IMR-90 (cell line): ENCODE measurements at regions not wholly inside any gene's neighbourhood (a gene's known extent, or its start where the extent isn't known, plus 50 kb on each side); places are given as distances from the start of the nearest gene placed in this dataset.

Experiments
- ATAC-seq: fragments of 200-7000 bp; cut with Tn5 transposase; 2 replicates; pipeline ENCODE4 v1.9.1; 2020; ENCODE audit warnings: low read depth, mild to moderate bottlenecking, moderate library complexity
- BruUV-seq: library from RNA; stranded (reverse); fragments of 400-500 nt; replicated peaks from 2 replicates; lab custom pipeline; 2021; lab: Mats Ljungman, UMichigan
- CTCF ChIA-PET: fragments of 300-600 bp; formaldehyde crosslinking; extraction: SDS; loops from one replicate; lab custom pipeline; 2021; ENCODE audit warnings: antibody characterized with exemption; lab: Yijun Ruan, JAX
- POLR2A ChIA-PET: fragments of 300-600 bp; sonication (Branson Sonifier 250); formaldehyde crosslinking; loops from one replicate; lab custom pipeline; 2022; ENCODE audit warnings: antibody characterized with exemption; ENCODE audit not compliant: unreplicated experiment; lab: Charles Lee
- DNase-seq: peaks from one replicate; pipeline ENCODE4 v3.0.0; 2013
- H2AFZ ChIP-seq: replicated peaks from 2 replicates; pipeline ENCODE3; 2013; ENCODE audit warnings: low read length, mild to moderate bottlenecking; ENCODE audit not compliant: poor library complexity
- H2AK5ac ChIP-seq: 2 replicates; pipeline ENCODE4 v1.6.1; 2013; ENCODE audit warnings: low read depth, low read length, inconsistent platforms
- H2AK9ac ChIP-seq: replicated peaks from 2 replicates; pipeline ENCODE3; 2013; ENCODE audit warnings: mild to moderate bottlenecking, low read depth, low read length, moderate library complexity; ENCODE audit not compliant: poor library complexity
- H2BK120ac ChIP-seq: 2 replicates; pipeline ENCODE4 v1.6.1; 2013; ENCODE audit warnings: low read depth, low read length, inconsistent platforms
- H2BK15ac ChIP-seq: 3 replicates; pipeline ENCODE4 v1.6.1; 2013; ENCODE audit warnings: low read depth, low read length, inconsistent platforms
- H2BK20ac ChIP-seq: 2 replicates; pipeline ENCODE4 v1.6.1; 2013; ENCODE audit warnings: low read depth, mild to moderate bottlenecking, inconsistent platforms, low read length, moderate library complexity
- H2BK5ac ChIP-seq: 2 replicates; pipeline ENCODE4 v1.6.1; 2013; ENCODE audit warnings: mild to moderate bottlenecking, low read depth, low read length, inconsistent platforms; ENCODE audit not compliant: poor library complexity, severe bottlenecking
- H3K14ac ChIP-seq: replicated peaks from 2 replicates; pipeline ENCODE4 v1.6.1; 2013; ENCODE audit warnings: low read depth, low read length, inconsistent platforms
- H3K18ac ChIP-seq: 2 replicates; pipeline ENCODE4 v1.6.1; 2013; ENCODE audit warnings: low read depth, low read length, control low read depth
- H3K23ac ChIP-seq: 2 replicates; pipeline ENCODE4 v1.6.1; 2013; ENCODE audit warnings: low read depth, low read length, inconsistent platforms
- H3K27ac ChIP-seq: 2 replicates; pipeline ENCODE4 v1.5.1; 2013; ENCODE audit warnings: mild to moderate bottlenecking, control low read depth, low read length; ENCODE audit not compliant: insufficient read depth
- H3K27me3 ChIP-seq: 2 replicates; pipeline ENCODE4 v1.6.1; 2013; ENCODE audit warnings: low read length; ENCODE audit not compliant: control insufficient read depth, insufficient read depth
- H3K36me3 ChIP-seq: 2 replicates; pipeline ENCODE4 v1.6.1; 2013; ENCODE audit warnings: low read length, mixed read lengths; ENCODE audit not compliant: control insufficient read depth, insufficient read depth
- H3K4ac ChIP-seq: 2 replicates; pipeline ENCODE4 v1.6.1; 2013; ENCODE audit warnings: low read depth, low read length, inconsistent platforms
- H3K4me1 ChIP-seq: 2 replicates; pipeline ENCODE4 v1.6.1; 2013; ENCODE audit warnings: low read length, mixed read lengths; ENCODE audit not compliant: control insufficient read depth, insufficient read depth
- H3K4me2 ChIP-seq: 2 replicates; pipeline ENCODE4 v1.6.1; 2013; ENCODE audit warnings: low read depth, mild to moderate bottlenecking, control low read depth, low read length, moderate library complexity
- H3K4me3 ChIP-seq: 2 replicates; pipeline ENCODE4 v1.5.1; 2013; ENCODE audit warnings: low read depth, mild to moderate bottlenecking, control low read depth, low read length, moderate library complexity; ENCODE audit not compliant: insufficient read depth
- H3K56ac ChIP-seq: 2 replicates; pipeline ENCODE4 v1.6.1; 2013; ENCODE audit warnings: low read length, inconsistent platforms; ENCODE audit not compliant: insufficient read depth; ENCODE audit errors: extremely low read depth
- H3K79me1 ChIP-seq, 2 experiments: 2 replicates each; pipeline ENCODE4 v1.6.1; 2013; ENCODE audit warnings: low read length in 2 of 2, inconsistent platforms in 1 of 2, low read depth in 1 of 2
- H3K9ac ChIP-seq: 2 replicates; pipeline ENCODE4 v1.6.1; 2013; ENCODE audit warnings: low read depth, low read length, control low read depth
- H3K9me1 ChIP-seq: 2 replicates; pipeline ENCODE4 v1.6.1; 2013; ENCODE audit warnings: low read length, inconsistent platforms; ENCODE audit not compliant: insufficient read depth
- H3K9me3 ChIP-seq: 2 replicates; pipeline ENCODE4 v1.6.1; 2013; ENCODE audit warnings: low read length; ENCODE audit not compliant: control insufficient read depth, insufficient read depth
- H4K20me1 ChIP-seq: 2 replicates; pipeline ENCODE4 v1.6.1; 2013; ENCODE audit warnings: low read length, inconsistent platforms; ENCODE audit not compliant: insufficient read depth
- H4K5ac ChIP-seq: 2 replicates; pipeline ENCODE4 v1.6.1; 2013; ENCODE audit warnings: mild to moderate bottlenecking, low read depth, low read length, control low read depth
- H4K8ac ChIP-seq, 2 experiments: 2 replicates each; pipeline ENCODE4 v1.6.1; 2013; ENCODE audit warnings: low read depth in 2 of 2, low read length in 2 of 2, control low read depth in 1 of 2, inconsistent platforms in 1 of 2
- H4K91ac ChIP-seq: 2 replicates; pipeline ENCODE4 v1.6.1; 2013; ENCODE audit warnings: low read depth, low read length, inconsistent platforms; ENCODE audit not compliant: insufficient read depth
- BHLHE40 ChIP-seq: fragments of 150-350 bp; IDR thresholded peaks from 2 replicates; pipeline ENCODE4 v1.6.1; 2016; ENCODE audit warnings: mild to moderate bottlenecking, low read depth, low read length
- WGBS, 2 experiments: methylation state at CpG; one replicate each; pipeline versions ENCODE4 v1.1.5 to v1.1.7; 2013; ENCODE audit warnings: missing lambda C conversion rate in 2 of 2; ENCODE audit not compliant: insufficient read length in 1 of 2; ENCODE audit errors: extremely low coverage in 2 of 2; 5-methylcytosine and 5-hydroxymethylcytosine counted together
- dilution Hi-C: fragments of 300-500 bp; cut with HindIII; formaldehyde crosslinking; loops from one replicate; pipeline ENCODE4 v1.14.3; 2018; ENCODE audit warnings: low sequenced_read_pairs; ENCODE audit not compliant: unreplicated experiment
- in situ Hi-C: fragments of 300-500 bp; cut with MboI; formaldehyde crosslinking; loops from 3 replicates; pipeline ENCODE4 v1.14.3; 2019; ENCODE audit warnings: low sequenced_read_pairs, inconsistent platforms, mixed read lengths
- intact Hi-C: fragments of 100-400 bp; cut with micrococcal nuclease; formaldehyde crosslinking; loops from 2 replicates; pipeline ENCODE4 v1.10.0; 2022

GRCh38 chr2:221283896-221284545 lies 288.1 kb downstream of the EPHA4 start:
- Histone ChIP-seq H3K4me1 (peaks cover 1% of the 10 kb centered on the region; the same call in 1 of the 2 replicates), H4K91ac (no peak overlapping the region), H2BK15ac (no peak overlapping the region), H4K5ac (no peak overlapping the region), H4K20me1 (no peaks in the 10 kb centered on the region), H2BK20ac (no peak overlapping the region), H4K8ac (no peak overlapping the region), H3K4me3 (no peak overlapping the region), H2AK9ac (no peak overlapping the region), H3K56ac (no peak overlapping the region), H3K79me1 (no peaks in the 10 kb centered on the region), H3K18ac (no peak overlapping the region), H3K36me3 (no peaks in the 10 kb centered on the region), H2BK5ac (no peak overlapping the region), H3K9me3 (no peaks in the 10 kb centered on the region), H3K27ac (no peak overlapping the region), H3K4ac (no peak overlapping the region), H2BK120ac (no peak overlapping the region), H3K9ac (no peak overlapping the region), H3K14ac (no peak overlapping the region), H2AK5ac (no peak overlapping the region), H3K27me3 (peaks cover 2% of the 10 kb centered on the region; the same call in 1 of the 2 replicates), H3K23ac (no peak overlapping the region), H3K9me1 (no peaks in the 10 kb centered on the region), H3K4me2 (no peak overlapping the region), H2AFZ (no peak overlapping the region)
- intact Hi-C loops: loop anchor here (5.0 kb wide), 1 partner anchor 288 kb away; the partner anchor contains the start of gene EPHA4
- ChIA-PET CTCF (no interaction called here), POLR2A (no interaction called here)
- in situ Hi-C loops: no loop called here
- no peak for TF ChIP-seq BHLHE40
- ATAC-seq (peak; percentile 81), DNase-seq (peak; percentile 58)
- no CpG with 5 or more reads among the region's 5 CpGs for WGBS, 2 experiments
- BruUV-seq: no TSS peak
- dilution Hi-C loops: no loop called here
